Naive B cell (primary cell): ENCODE measurements at regions not wholly inside any gene's neighbourhood (a gene's known extent, or its start where the extent isn't known, plus 50 kb on each side); places are given as distances from the start of the nearest gene placed in this dataset.

ENCODE experiments used
- ATAC-seq, 2 donors: fragments of 150-1000 bp; cut with Tn5 transposase; 2 replicates each; pipeline ENCODE4 v1.10.0; 2021; ENCODE audit warnings: low read depth in 2 of 2, mild to moderate bottlenecking in 2 of 2, moderate library complexity in 2 of 2
- DNase-seq: peaks from one replicate; pipeline ENCODE4 v3.0.0; 2022
- H3K27ac Mint-ChIP-seq, 6 donors: one replicate each; pipeline ENCODE4 v1.8.0; 2020 to 2022; ENCODE audit warnings: mild to moderate bottlenecking in 6 of 6, mixed read lengths in 6 of 6, moderate library complexity in 5 of 6, inconsistent platforms in 2 of 6
- H3K27me3 Mint-ChIP-seq, 3 donors: one replicate each; pipeline ENCODE4 v1.8.0; 2021 to 2022; ENCODE audit warnings: mixed read lengths in 3 of 3, mild to moderate bottlenecking in 1 of 3
- H3K36me3 Mint-ChIP-seq, 2 donors: one replicate each; pipeline ENCODE4 v1.8.0; 2020 to 2022; ENCODE audit warnings: mixed read lengths in 2 of 2, inconsistent platforms in 1 of 2, mild to moderate bottlenecking in 1 of 2
- H3K4me1 Mint-ChIP-seq, 3 donors: one replicate each; pipeline ENCODE4 v1.8.0; 2020 to 2022; ENCODE audit warnings: mixed read lengths in 3 of 3, inconsistent platforms in 1 of 3, mild to moderate bottlenecking in 1 of 3, moderate library complexity in 1 of 3
- H3K4me3 Mint-ChIP-seq, 8 donors: one replicate each; pipeline ENCODE4 v1.8.0; 2020 to 2022; ENCODE audit warnings: mild to moderate bottlenecking in 8 of 8, mixed read lengths in 8 of 8, moderate library complexity in 8 of 8, inconsistent platforms in 2 of 8
- H3K9me3 Mint-ChIP-seq, 7 donors: one replicate each; pipeline ENCODE4 v1.8.0; 2020 to 2022; ENCODE audit warnings: mixed read lengths in 7 of 7, mild to moderate bottlenecking in 5 of 7, inconsistent platforms in 2 of 7, moderate library complexity in 1 of 7

DNA sequence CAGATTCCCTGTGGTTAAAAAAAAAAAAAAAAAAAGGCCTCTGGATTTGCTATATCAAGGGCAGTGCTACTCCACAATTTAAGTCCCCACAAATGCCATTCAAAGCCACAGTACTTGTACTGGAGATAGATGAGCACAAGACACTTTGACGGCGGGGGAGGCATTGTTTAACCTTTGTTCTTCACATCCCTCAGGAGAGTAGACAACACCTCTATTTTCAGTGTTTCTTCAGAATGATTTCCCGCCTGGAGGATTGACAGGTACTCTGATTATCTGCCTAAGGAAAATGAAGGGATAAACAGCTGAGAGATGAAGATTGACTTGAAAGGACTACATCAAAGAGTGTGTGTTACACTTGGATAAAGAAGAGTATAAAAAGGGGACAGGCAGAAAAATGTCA, 58.7 kb downstream of the OTOL1 start:
- Mint-ChIP-seq H3K27ac (peak overlapping the region in 1 of 6 donors; percentile 50), H3K9me3 (no peaks in the 10 kb centered on the region), H3K27me3 (peaks cover 3 to 8% (median 5%) of the 10 kb centered on the region in 3 donors), H3K4me1 (no peaks in the 10 kb centered on the region), H3K4me3 (no peak overlapping the region), H3K36me3 (no peaks in the 10 kb centered on the region)
- DNase-seq (no peak), ATAC-seq (no peak)

DNA sequence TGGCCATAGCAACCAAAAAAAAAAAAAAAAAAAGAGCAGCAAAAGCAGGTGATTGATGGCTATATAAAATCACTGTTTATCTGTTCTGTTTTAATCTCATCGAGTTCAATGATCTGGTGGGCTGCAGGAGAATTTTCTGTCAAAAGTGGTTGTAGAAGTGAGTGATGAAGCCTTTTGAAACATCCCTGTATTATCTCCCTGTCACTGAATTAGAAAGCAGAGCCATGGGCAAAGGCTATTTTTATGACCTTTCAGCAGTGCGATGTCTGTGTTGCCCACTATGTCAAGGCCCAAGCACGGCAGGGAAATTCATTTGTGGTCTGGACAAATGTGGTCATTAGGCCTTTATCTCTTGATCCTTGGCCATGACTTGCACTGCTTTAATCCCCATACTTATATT, 59.9 kb downstream of the OTOL1 start:
- Mint-ChIP-seq H3K36me3 (no peaks in the 10 kb centered on the region), H3K9me3 (no peaks in the 10 kb centered on the region), H3K4me3 (no peak overlapping the region), H3K4me1 (no peaks in the 10 kb centered on the region), H3K27me3 (peaks cover 3 to 6% (median 5%) of the 10 kb centered on the region in 3 donors), H3K27ac (peak overlapping the region in 1 of 6 donors; percentile 6)
- no peak for ATAC-seq
- DNase-seq, result no peak

DNA sequence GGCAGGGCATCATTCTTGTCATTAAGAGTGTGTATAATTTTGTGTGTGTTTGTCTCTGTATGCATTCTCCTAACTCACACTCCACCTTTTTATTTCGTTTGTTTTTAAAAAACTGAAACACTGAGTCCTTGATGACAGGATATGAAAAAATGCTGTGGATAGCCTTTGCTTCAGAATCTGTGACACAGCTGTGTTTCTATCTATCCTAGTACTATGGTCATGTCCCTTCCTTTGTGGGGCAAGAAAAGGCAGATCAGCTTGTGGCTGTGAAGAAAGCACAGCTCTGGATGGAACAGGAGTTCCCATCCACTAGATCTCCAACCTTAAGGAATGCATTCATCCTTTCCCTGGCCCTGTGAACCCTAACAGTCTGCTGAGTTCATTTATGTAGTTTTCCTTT, 60.3 kb downstream of the OTOL1 start:
- H3K27ac Mint-ChIP-seq, result no peak overlapping the region

DNA sequence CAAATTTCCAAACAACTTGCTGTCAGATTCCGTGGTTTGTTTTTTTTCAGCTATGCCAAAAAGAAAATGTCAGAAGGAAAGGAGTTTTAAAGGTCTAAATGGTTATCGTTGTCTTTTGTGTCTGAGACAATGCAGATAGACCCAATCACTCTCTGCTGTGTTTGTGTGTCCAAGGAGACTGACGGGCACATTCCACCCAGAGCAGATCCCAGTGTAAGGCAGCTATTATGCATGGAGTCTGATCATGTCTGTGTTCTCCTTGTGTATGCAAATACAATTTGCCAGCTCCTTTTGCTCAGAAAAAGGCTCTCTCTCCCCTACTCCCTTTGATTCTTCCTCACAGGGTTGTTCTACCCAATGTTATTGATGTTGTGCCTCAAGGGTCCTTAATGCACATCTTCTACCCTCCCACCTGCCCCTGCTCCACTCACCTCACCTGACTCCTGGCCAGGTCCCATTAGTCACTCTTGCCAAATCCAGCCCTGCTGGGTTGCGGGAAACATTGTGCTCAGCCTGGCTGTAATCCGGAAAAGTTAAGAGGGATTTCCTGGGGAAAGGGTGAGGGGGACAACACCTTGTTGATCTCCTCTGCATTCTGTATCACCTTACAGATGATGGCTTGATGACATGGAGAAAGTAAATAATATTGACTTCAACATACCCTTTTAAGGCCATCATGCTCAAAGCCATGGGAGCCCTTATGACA, 61.0 kb downstream of the OTOL1 start:
- no peak for ATAC-seq
- Mint-ChIP-seq H3K4me1 (no peaks in the 10 kb centered on the region), H3K36me3 (no peaks in the 10 kb centered on the region), H3K4me3 (no peak overlapping the region), H3K9me3 (no peaks in the 10 kb centered on the region), H3K27me3 (peaks cover 0 to 3% (median 0%) of the 10 kb centered on the region in 3 donors), H3K27ac (no peak overlapping the region)
- DNase-seq, result no peak

More for the DNA sequence above, 60.3 kb downstream of the OTOL1 start:
- H3K36me3 Mint-ChIP-seq, result no peaks in the 10 kb centered on the region
- H3K4me3 Mint-ChIP-seq, result no peak overlapping the region
- peaks cover 2 to 3% (median 2%) of the 10 kb centered on the region in 3 donors for H3K27me3 Mint-ChIP-seq
- DNase-seq (no peak), ATAC-seq (no peak)
- H3K4me1 Mint-ChIP-seq, result no peaks in the 10 kb centered on the region
- no peaks in the 10 kb centered on the region for H3K9me3 Mint-ChIP-seq

DNA sequence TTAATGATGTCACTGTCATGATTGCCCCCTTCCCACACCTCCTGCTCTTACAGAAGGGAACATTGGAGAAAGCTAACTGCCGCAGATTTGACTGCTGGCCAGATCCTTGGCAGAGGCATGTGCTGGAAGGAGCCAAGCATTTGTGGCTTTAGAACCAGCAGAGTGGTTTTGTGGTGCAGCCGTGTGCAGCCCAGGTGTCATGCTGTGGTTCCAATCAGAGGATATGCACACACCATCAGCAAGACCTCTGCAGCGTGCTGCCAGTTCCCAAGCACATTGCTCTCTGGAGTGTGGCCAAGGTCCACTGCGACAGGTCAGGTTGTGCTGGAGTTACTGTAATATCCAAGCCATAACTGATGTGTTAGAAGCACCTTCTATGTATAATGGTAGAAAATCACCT, 61.6 kb downstream of the OTOL1 start:
- Mint-ChIP-seq H3K4me1 (no peaks in the 10 kb centered on the region), H3K27ac (no peak overlapping the region), H3K27me3 (peaks cover 0 to 3% (median 0%) of the 10 kb centered on the region in 3 donors), H3K36me3 (no peaks in the 10 kb centered on the region), H3K4me3 (no peak overlapping the region), H3K9me3 (no peaks in the 10 kb centered on the region)
- ATAC-seq (no peak), DNase-seq (no peak)

DNA sequence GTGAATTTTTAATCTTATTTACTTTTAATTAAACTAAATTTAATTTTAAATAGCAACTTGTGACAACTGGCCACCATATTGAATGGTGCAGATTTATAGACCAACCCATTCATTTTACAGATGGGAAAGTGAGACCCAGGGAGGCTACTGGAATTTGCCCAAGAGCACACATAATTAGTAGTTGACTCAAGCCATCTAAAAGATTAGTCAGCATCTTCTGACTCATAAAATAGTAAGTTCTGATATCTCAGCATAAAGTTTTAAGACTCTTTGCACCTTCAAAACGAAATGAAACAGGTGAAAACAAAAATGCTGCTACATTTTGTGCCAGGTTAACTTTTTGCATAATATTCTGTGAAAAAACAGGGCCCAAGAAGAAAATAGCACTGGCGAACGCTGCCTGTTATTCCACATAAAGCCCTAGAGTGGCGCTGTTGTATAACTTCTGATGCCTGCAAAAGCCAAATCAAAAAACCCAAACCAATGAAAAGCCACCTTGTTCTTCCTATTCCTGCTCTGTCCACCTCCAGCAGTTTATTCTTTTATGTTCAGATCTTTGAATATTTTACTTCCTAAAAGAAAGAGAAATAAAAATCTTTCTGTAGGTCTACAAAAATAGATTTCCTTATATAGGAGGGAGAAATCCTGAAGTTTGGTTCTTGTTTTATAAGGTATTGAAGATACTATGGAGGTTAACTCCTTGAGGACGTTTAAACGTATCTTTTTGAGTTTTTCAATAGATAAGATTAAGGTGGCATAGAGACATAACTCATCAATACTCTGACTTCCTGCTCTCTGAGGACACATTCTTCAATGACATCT, 62.8 kb downstream of the OTOL1 start:
- no peaks in the 10 kb centered on the region for H3K4me1 Mint-ChIP-seq
- H3K36me3 Mint-ChIP-seq, result no peaks in the 10 kb centered on the region
- DNase-seq (no peak), ATAC-seq (no peak)
- no peak overlapping the region for H3K27ac Mint-ChIP-seq
- H3K27me3 Mint-ChIP-seq, result peaks cover 0 to 3% (median 0%) of the 10 kb centered on the region in 3 donors
- no peak overlapping the region for H3K4me3 Mint-ChIP-seq
- no peaks in the 10 kb centered on the region for H3K9me3 Mint-ChIP-seq

DNA sequence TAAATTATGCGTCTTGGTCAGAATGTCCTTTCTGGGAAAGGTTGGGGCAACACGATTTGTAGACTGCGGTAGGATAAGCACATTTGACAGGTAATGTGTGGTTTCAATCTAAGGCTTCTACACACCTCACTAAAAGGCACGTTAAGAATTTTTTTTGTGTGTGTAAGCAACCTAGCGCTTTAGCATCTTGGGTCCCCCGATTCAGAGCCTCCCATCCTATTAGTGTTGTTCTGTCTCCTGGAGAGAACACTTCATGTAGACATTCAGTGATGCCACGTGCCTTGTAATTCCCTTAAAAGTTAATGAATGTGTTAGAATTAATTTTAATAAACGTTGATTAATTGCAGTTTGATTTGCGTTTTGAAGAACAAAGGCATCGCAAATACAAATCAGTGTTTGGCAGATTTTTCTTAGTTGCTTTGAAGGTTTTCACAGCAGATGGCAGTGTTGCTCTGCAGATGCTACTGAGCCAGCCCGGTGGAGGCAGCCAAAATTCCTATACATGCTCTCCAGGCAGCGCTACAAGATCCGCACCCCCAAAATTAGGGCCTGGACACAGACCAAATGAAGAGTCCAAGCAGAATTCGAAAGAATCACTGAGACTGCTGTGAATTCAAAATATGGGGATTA, 63.5 kb downstream of the OTOL1 start:
- Mint-ChIP-seq H3K27me3 (peaks cover 0 to 3% (median 0%) of the 10 kb centered on the region in 3 donors), H3K4me1 (no peaks in the 10 kb centered on the region), H3K27ac (peak overlapping the region in 1 of 6 donors; percentile 47), H3K36me3 (no peaks in the 10 kb centered on the region), H3K9me3 (no peaks in the 10 kb centered on the region), H3K4me3 (no peak overlapping the region)
- ATAC-seq (no peak), DNase-seq (no peak)

DNA sequence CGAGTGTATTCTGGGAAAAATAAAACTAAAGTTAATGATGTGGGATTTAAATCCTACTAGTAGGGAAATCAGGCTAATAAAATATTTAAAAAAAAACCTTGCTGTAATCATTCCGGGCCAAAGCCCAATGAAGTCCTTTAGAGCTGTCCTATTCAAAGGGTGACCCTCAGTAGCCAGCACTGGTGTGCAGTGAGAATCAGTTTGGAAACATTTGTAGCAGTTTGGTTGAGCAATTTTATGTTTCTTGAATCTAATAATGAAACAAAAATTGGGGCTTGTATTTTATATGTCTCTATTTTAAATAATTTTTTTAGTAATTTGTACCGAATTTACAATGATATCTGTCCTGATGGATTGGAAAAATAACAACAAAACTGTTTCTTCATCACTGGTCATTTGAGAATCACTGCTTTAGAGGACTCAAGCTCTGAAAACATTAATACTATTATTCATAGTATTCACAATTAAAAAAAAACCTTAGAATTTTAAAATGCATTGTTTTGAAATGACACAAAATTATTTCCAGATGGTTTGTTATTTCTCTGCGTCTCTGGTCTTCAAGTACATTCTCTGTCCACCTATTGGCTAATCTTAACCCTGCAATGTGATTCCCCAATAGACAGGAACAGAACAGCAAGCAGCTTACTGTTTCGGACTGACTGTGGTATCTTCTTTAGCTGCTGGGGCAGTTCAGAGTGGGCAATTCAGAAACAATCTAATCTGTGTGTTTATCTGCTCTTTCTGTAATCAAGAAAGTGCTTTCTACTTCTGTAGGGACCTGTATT, 71.2 kb downstream of the OTOL1 start:
- Mint-ChIP-seq H3K4me1 (no peaks in the 10 kb centered on the region), H3K27ac (no peak overlapping the region), H3K27me3 (no peaks in the 10 kb centered on the region), H3K4me3 (no peak overlapping the region), H3K36me3 (no peaks in the 10 kb centered on the region), H3K9me3 (no peaks in the 10 kb centered on the region)
- ATAC-seq (no peak), DNase-seq (no peak)

DNA sequence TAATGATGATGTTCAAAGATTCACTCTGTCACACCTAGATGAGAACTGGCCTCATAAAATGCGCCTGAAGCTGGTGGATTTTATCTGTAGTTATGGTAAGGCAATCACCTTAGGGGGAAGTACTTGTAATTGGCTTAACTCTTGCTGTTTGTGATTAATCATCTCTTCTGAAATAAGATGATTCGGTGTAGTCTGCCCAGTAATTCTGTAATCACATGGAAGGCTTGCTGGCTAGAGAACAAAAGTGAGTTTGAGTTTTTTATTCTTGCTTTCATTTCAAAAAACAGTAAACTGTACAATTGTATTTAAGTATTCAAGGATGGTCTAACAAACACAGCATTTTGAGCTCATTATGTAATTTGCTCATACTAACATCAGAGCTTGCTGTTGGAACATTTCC, 72.1 kb downstream of the OTOL1 start:
- no peak for ATAC-seq
- H3K4me3 Mint-ChIP-seq, result no peak overlapping the region
- no peak for DNase-seq
- H3K27me3 Mint-ChIP-seq, result no peaks in the 10 kb centered on the region
- no peak overlapping the region for H3K27ac Mint-ChIP-seq
- no peaks in the 10 kb centered on the region for H3K4me1 Mint-ChIP-seq
- H3K9me3 Mint-ChIP-seq, result no peaks in the 10 kb centered on the region
- H3K36me3 Mint-ChIP-seq, result no peaks in the 10 kb centered on the region

DNA sequence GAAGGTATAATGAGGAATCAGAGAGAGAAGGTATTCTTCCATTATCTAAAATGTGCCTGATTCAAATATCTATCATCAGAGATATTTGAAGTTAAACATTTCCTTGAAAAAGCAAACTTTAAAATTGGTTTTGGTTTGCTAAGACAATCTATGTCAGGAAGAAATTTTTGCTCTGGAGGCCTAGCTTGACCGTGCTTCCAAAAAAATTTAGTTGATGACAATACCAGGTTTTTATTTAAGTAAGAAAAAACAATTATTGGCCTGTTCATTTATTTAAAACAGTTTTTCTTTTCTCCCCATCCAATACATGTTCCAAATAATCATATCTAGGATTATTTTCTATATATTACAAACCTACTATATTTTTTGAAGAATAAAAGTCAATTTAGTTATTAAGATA, 75.3 kb downstream of the OTOL1 start:
- Mint-ChIP-seq H3K4me3 (no peak overlapping the region), H3K9me3 (peaks cover 0 to 10% (median 0%) of the 10 kb centered on the region in 7 donors), H3K4me1 (no peaks in the 10 kb centered on the region), H3K36me3 (no peaks in the 10 kb centered on the region), H3K27ac (no peak overlapping the region), H3K27me3 (no peaks in the 10 kb centered on the region)
- no peak for ATAC-seq
- no peak for DNase-seq

DNA sequence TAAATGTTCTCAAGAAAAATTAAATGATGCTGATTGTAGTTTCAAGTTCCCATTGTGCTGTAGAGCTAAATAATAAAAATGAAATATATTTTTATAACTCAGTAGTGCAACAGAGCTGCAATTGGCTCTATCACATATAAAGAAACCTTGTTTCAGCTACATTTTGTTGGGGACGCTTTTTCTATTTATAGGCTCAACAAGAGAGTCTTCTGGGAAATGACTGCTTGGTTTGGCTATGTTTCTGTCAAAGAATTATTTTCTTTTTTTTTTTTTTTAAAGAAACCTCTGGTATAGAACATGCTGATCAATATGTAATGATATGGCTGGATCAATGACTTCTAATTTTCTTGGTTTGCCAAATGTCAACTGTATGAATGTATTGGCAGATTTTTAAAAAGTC, 76.5 kb downstream of the OTOL1 start:
- Mint-ChIP-seq H3K9me3 (peaks cover 0 to 10% (median 0%) of the 10 kb centered on the region in 7 donors), H3K4me1 (no peaks in the 10 kb centered on the region), H3K4me3 (no peak overlapping the region), H3K27ac (no peak overlapping the region), H3K27me3 (no peaks in the 10 kb centered on the region), H3K36me3 (no peaks in the 10 kb centered on the region)
- ATAC-seq (no peak), DNase-seq (no peak)

DNA sequence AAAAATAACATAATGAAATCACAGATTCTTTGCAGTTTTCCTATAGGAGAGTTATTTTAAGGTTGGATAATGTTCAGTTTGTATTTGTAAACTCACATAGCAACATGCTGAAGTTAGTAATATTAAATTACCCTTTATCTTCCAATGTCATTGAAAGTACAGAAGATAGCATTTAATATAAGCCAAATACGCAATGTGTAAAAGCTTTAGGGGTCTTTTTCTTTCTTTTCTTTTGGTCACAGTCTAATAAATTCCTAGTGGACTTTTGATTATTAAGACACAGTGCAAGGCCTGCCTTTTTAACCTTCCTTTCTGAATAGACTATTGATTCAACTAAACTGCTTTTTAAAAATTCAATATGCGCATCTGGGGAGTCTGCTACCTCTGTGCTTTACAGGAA, 79.3 kb downstream of the OTOL1 start:
- Mint-ChIP-seq H3K27ac (no peak overlapping the region), H3K4me1 (no peaks in the 10 kb centered on the region), H3K36me3 (no peaks in the 10 kb centered on the region), H3K27me3 (no peaks in the 10 kb centered on the region), H3K4me3 (no peak overlapping the region), H3K9me3 (peaks cover 0 to 10% (median 0%) of the 10 kb centered on the region in 7 donors)
- DNase-seq, result no peak
- ATAC-seq, result no peak

DNA sequence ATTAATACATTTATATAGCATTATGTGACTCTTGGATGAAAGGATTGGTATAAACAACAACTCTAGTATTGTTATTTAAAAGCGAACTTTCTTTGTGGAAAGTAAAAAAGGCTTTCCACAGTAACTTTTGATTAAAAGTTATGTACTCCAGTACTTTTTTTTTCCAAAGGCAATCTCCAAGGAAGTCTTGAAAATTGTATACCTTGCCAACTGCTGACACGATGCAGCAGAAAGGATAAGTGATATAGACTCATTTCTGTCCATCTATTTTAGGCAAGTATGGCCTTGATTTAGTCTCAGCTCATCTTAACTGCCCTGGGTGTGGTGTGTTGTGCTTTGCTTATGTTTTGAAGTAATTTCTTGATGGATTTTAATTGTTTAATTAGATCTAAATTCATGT, 79.7 kb downstream of the OTOL1 start:
- H3K36me3 Mint-ChIP-seq, result no peaks in the 10 kb centered on the region
- ATAC-seq, result no peak
- no peak overlapping the region for H3K27ac Mint-ChIP-seq
- H3K4me3 Mint-ChIP-seq, result no peak overlapping the region
- DNase-seq, result no peak
- peaks cover 0 to 10% (median 0%) of the 10 kb centered on the region in 7 donors for H3K9me3 Mint-ChIP-seq
- H3K27me3 Mint-ChIP-seq, result no peaks in the 10 kb centered on the region
- no peaks in the 10 kb centered on the region for H3K4me1 Mint-ChIP-seq
